ENCODE measurements at regions not wholly inside any gene's neighbourhood (a gene's known extent, or its start where the extent isn't known, plus 50 kb on each side); places are given as distances from the start of the nearest gene placed in this dataset.
"Not testable (repeated sequence)": the region's sequence is repeated elsewhere in the genome, so short reads cannot be mapped to it uniquely, and the experiment has no call there.

DNA sequence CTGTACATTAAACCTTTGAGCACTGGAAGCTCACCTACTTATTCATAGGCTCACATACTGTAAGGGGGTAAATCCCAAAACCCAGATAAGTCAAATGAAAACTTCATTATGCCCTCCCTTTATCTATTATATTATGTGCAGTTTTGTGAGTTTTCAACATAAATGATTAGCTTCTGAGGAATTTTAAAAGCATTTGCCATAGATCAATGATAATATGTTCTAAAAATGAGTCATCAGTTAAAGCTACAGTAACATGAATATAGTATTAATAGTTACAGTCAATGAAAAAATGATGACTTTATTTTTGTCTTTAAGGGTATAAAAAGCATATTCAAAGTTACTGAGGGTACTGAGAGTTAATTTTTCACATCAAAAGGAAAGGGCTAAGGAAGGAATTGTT lies 151.9 kb downstream of the SPATA31A6 start:
- not testable (repeated sequence) for TF ChIP-seq CTCF (IDR thresholded peaks at IDR 0.05; ENCODE audit: insufficient read depth, low read length, poor library complexity, severe bottlenecking); EZH2phosphoT487 (conservative IDR thresholded peaks at IDR 0.05; ENCODE audit: low read length)
